AG08396 (cell line): ENCODE measurements at regions not wholly inside any gene's neighbourhood (a gene's known extent, or its start where the extent isn't known, plus 50 kb on each side); places are given as distances from the start of the nearest gene placed in this dataset.
"Not testable (repeated sequence)": the region's sequence is repeated elsewhere in the genome, so short reads cannot be mapped to it uniquely, and the experiment has no call there.

ENCODE experiments used
- DNase-seq: peaks from one replicate; pipeline ENCODE4 v3.0.0; 2012; ENCODE audit warnings: low spot score, mixed read lengths

DNA sequence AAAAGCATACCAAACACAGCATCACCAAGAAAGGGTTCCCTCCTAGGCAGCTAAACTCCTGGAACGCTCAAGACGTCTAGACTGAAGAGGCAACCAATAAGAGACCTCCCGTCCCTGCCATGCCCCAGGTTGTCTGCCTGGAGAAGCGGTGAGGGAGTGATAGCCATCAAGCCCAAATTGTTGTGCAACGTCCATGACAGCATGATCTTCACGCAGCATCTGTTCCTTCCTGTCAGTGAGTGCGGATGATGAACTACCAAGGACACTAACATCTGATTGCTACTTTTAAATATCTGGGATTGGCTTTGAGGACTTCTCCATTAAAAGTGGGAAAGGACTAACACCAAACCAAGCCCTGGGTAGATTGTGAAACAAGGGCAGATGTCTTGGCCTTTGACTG lies 149.7 kb downstream of the TXNL1 start:
- DNase-seq, result no peak

DNA sequence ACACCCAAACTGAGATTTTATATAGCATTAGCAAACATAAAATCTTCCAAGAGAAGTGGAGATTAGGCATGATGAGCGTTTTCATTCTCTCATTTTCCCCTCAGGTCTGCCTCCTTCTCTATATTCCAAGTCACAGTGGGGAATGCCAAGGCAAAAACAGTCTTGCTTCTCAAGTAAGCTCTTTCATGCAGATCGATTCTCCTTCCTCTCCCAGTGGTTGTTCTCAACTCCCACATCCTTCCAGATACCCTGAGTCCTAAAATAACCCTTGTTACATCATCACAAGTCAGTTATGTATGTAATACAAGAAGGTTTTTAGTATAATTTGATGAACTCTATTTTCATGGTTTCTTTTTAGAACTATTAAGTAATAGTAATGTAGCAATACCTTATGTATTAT lies 150.6 kb downstream of the TXNL1 start:
- no peak for DNase-seq

DNA sequence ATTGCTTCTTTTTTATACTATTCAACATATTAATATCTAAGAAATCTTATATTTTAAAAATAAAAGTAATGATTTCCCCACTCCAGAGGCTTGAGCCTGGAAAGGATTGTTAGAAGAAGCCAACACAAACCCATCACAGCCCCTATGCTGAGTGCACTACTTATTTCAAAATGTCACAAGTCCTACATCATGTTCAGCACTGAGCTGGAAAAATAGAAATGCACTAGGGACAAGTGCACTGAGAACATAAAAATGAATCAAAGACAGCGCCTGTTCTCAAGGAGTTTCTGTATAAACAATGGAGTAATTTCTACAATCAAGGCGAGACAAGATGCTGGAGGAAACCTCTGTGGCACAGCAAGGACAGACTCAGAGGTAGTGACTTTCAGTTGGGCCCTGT lies 155.0 kb downstream of the TXNL1 start:
- DNase-seq, result no peak

DNA sequence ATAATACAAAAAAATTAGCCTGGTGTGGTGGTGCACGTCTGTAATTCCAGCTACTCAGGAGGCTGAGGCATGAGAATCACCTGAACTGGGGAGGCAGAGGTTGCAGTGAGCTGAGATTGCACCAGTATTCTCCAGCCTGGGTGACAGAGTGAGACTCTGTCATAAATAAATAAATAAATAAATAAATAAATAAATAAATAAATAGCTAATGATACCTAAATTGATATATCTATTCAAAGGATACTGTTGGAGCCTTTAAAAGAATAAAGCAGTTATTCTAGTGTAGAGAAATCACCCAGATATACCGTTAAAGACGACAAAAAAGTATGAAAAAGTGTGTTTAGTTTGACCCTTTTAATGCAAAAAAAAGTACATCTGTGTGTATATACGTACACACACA lies 155.6 kb downstream of the TXNL1 start:
- DNase-seq, result not testable (repeated sequence)

DNA sequence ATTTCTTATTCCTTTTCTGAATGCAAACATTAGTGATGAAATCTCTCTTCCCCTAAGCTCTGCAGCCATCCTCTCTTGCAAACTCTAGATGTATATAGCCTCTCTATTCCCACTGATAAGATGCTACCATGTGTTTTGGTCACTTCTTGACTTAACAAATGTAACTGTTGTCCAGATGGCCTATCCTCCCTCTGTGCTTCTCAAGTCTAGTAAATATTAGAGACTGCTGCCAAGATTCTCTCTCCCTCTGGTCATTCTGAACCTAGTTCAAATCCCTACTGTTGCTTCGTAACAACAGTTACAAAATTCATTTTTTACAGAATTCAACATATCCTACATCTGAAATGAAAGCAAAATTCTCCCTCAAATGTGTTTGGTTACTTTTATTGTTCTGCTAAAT lies 156.6 kb downstream of the TXNL1 start:
- DNase-seq, result no peak

DNA sequence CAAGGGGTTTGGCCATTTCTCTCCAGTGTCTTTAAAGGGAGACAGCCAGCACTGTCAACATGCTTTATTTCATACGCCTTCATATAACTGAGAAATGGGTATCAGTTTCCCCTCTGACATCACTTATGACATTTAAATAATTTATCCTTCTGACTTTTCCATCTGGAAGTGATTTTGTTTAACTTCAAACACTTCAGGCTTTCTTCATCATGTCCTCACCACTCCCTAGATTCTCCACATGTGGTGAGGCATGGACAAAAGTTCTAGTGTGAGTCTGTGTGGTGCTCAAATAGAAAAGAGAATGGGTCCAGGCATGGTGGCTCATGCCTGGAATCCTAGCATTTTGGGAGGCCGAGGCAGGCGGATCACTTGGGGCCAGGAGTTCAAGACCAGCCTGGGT lies 158.6 kb downstream of the TXNL1 start:
- DNase-seq, result no peak

DNA sequence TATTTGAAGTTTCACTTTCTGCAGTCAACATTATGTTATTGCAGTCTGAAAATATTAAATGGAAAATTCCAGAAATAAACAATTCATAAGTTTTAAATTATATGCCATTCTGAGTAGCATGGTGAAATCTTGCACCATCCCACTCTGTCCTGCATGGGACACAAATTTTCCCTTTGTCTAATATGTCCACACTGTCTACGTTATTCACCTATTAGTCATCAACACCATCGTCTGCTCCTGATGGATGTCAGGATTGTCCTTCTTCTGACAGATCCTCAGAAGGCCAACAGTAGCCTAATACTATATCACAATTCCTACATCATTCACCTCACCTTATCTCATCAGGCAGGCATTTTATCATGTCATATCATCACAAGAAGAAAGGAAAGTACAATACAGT lies 163.1 kb downstream of the TXNL1 start:
- DNase-seq, result no peak

DNA sequence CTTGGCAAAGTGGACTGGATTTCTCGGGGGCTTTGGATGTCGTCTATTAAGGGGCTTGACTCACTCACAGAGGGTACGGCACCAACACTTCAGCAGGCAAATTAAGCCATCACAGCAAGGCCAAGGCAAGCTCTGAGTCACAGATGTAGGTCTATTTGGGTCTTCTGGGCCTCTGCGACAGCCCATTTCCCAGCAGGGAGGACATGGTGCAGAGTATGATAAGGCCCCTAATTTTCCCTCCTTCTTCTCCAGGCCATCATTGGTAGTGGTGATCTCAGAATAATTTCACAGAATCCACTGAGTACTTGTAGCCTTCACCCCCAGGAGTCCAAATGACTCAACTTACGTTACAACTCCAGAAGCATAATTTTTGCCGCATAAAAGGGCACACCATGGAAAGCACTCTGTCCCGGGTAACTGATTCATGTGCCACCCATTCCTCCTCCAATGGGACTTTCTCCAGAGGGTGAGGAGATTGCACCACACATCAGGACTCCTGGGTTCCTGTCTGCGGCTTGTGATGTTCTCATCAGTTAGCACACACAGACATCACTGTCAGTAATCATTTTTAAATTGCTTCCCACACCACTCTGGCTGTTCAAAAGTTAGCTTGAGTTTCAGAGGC lies 164.9 kb downstream of the TXNL1 start:
- no peak for DNase-seq

DNA sequence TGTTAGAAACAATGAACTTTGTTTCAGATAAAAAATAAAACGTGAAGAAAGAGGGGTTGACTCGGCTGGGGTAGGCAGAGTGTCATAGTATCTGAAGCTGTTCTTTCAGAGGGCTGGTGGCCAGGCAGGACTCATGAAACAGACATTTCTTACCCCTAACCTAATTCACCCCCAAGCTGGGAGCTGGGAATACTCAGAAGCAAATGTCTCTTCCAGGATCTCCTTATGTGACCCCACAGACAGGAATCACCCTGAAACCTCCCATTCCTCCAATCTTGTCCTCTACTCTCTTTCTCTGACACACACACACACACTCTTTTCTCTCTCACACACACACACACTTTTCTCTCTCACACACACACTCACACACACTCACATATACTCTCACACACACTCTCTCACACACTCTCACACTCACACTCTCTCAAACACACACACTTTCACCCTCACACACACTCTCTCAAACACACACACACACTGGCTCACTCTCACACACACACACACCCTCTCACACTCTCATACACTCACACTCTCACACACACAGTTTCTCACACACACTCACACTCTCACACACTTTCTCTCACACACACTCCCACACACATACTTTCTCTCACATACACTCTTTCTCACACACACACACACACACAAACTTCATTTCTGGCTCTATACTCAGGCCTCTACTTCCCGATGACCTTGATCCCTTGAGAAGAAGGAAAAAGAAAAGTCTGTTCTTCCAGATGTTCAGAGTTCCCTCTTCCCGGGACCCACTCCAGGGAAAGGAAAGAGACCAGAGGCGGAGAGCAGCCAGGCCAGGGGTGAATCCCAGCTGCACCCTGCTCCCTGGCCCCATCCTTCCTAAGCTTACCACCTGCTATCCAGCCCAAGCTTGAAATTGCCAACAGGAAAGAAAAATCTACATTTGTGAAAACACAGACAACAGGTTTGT lies 167.7 kb downstream of the TXNL1 start:
- DNase-seq, result no peak

DNA sequence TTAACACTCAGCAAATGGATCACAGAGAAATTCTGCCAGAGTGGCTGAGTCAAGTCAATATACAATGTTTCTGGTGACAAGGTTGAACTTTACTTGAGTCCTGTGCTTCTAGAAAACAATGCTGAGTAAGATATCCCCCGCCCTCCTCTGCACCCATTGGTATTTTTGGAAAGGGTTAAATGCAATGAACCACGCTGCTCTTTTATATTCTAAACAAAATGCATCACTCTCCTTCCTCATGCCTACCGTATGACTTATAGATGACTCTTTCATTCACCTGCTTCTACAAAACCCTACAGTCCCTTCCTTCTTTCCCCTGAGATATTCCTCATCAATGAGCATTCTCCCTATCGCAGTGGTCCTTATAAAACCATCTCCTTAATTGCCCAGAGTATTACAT lies 168.8 kb downstream of the TXNL1 start:
- DNase-seq, result no peak

DNA sequence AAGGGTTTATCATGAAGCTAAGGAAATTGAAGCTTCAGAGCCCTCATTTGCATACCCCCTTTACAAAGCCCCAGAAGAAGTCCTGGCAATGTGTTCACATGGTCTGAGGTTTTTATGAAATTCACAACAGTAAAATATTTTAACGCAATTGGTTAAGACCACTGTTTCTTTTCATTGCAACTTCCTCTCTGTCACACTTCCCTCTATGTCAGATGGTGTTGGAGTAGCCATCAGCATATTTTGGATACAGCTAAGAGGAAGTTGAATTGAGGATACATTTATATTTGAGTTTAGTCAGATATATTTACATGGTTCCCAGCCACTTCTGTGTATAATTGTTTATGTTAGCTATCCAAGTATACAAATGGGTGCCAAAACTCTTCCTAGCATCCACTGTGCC lies 170.0 kb downstream of the TXNL1 start:
- DNase-seq, result no peak

DNA sequence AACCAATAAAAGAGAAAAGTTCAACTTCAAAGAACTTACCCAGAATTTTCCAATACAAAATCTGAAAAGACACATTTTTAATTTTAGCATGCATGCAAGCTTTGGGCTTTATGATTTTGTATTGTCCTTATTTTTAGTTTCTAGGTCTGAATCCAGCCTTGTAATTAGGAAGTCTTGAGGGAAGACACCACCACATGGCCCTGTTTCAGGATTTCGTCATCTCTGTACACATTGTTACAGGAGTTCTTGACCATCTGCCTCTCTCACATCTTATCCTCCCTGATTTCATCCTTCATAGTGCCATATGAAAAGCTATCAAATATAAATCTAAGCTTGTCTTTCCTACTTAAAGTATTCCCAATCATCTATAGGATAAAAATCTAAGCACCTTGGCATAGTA lies 176.1 kb downstream of the TXNL1 start:
- no peak for DNase-seq

DNA sequence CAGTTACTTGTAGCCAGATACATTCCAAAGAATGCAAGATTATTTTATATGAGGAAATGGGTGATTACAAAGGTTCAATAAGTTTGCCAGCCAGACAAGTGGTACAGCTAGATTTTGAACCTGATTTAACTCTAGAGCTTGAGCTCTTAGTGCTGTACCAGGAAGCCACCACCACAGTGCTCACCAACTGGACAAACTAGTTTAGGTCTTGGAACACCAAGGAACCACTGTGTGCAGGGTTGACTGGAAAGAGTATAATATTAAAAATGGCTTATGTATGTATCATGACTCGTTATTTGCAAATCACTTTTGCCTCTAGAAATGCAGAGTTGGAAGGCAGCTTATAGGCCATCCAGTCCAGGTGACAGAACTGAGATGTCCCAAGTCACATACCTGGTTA lies 177.2 kb downstream of the TXNL1 start:
- DNase-seq, result no peak

DNA sequence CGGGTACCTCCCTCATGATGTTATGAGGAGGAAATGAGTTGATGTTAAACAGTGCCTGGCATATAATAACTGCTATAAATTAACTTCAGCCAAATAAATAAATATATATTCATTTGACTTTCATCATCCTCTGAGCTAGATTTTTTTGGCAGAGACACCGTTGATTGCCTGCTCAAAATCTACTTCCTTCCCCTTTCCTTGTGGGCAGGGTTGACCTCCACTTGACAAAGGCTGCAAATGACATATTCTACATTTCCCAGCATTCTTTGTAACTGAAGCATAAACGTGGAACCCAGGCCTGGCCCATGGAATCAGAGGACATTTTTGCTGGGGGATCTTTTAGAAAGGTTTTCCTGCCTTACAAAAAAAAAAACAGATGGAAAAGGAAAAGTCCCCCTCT lies 177.8 kb downstream of the TXNL1 start:
- no peak for DNase-seq

DNA sequence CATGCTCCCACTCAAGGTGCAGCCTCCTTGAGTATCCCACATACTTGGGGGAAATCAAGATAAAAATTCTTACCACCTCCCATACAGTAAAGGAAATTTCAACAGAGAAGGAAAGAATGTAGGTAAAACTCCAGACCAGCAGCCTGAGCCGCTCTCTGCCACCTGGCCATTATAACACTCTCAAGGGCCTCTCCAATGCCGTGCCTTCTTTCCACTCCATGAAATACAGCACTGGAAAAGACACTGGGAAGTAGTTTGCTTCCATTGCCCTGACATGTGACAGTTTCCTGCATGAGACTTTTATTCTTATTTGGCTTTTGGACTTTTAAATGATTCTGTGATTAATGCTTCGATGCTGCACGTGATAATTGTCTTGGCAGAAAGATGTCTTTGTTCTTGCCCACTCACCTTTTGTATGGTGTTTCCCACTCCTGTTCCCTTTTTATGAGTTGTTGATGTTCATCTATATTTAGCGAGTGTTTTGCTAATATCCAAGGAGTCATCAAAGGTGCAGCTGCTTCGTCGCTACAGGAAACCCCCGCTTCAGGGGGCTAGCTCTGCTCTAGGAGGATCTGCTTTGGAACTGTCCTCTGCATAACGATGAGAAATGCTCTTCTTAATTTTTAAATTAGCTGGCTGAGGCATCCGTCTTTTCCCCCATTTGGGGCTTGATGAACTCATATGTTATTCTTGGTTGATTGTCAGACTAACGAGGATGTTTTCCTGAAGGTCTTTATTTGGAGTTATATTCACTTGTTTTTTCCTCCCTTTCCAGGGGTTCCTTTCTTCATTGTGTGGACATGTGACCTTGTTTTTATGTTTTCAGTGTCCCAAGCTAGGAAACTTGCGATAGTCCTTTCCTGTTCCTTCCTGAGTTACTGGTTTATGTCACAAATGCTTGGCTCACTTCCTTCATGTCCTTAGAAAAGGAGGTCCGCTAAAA lies 179.4 kb downstream of the TXNL1 start:
- no peak for DNase-seq

DNA sequence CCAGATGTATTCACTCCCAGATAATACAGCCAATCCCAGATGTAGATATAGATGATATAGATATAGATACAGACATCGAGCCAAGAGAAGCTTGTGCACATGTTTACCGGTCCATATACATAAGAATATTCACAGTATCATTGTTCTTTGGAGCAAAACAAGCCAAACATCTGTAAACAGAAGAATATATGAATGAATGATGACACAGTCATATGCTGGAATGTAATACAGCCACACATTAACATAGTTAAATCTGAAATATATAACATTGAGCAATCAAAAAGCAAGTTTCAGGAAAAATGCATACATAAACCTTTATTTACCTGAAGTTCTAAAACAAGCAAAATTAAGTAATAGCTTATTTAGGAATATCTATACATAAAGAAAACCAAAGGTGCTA lies 182.5 kb downstream of the TXNL1 start:
- DNase-seq, result no peak

DNA sequence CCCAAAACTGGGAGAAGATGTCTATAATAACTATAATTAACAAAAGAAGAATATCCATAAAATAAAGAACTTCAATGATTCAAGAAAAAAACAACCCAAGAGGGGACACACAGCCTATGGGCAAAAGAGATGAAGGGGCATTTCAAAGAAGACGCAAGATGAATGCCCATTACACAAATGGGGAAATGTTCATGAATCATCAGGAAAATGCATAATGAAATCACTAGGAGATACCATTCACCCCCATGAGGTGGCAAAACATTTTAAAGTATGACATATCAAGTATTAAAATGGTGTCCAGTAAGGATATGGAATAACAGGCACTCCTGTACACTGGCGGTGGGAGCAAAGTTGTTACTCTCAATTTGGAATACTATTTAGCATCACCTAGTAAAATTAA lies 183.3 kb downstream of the TXNL1 start:
- no peak for DNase-seq

DNA sequence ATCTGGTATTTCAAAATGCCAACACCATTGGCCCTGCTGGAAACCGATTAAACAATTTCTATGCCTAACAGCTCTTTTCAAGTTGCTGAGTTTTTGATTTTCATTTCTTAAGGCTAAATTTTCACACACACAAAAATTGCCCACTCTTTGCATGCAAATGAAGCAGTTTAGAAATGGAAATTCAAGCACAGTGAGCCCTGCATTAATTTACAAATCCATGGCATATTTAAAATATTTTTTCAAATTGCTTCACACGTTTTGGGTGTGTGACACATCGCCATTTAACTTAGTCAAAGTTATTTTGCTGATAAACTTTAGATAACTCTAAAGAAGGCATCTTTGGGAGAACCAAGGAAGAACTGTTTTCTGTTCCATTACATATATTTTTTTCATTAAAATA lies 184.8 kb downstream of the TXNL1 start:
- DNase-seq, result no peak

DNA sequence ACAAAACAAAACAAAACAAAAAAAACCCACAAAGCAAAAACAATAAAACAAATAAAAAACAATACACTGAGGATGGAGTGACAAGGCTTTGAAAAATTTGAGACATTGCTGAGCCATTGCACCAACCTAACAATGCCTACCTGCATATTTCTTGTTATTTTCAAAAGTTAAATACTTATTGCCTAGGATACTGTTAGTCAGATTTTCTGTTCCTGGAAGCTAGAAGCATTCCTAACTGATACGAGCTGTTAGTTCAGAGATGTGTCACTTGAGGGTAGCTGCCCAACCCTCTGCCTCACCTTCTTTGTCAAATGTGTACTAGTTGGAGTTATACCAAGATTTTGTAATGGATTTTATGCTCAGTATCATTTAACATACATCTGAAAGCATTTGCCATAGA lies 187.2 kb downstream of the TXNL1 start:
- DNase-seq, result no peak

DNA sequence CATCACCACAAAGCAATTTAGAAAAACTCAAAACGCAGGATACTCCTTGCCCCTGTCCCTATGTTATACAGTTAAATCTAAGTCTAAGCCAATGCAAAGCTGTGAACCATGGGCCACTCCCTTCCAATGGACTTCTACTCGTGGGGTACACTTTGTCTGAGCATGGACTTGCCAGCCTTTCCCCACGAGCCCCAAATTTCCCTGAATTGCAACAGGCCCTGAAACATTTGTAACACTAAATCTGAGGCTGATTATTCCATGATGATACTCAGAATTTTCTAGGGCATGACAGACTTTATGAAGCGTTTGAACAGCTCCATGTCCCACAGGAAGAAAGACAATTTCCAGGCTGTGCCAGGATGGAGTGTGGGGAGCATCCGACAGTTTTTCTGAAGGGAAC lies 189.6 kb downstream of the TXNL1 start:
- no peak for DNase-seq

DNA sequence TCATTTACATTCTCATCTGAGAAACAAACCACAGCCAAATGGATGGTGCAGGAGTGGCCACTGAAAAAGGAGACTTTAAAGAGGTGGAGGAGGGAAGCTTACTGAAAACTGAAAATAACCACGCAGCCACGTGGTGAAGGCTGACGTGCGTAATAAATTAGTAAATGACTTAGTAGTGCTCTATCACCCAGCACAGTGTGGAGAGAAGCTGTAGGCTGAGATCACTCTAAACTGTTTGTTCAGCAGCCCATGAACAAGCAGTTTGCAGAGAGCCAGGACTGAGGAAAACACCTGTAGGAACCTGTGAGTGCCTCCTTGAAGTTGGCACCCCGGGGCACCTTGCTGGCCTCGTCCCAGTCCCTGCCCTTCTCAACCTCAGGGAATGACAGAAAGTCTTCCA lies 193.0 kb downstream of the TXNL1 start:
- DNase-seq, result no peak

DNA sequence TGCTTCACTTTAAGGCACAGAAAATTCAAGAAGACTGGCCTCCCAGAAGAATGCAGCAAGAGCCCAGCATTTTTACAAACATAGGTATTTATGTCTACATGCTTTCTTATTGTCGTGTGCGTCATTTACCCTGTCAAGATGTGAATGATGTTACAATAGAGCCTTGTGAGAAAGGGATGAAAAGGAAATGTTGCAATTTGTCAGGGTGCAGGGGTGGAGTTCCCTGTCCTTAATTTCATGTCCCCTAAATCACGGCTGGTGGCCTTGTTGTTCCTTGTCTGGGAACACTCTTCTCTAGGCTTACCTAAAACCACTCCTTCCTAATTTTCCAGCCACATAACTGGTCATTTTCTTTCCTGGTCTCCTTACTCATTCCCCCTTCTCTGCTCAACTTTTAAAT lies 194.2 kb downstream of the TXNL1 start:
- no peak for DNase-seq
